ENCODE measurements at regions not wholly inside any gene's neighbourhood (a gene's known extent, or its start where the extent isn't known, plus 50 kb on each side); places are given as distances from the start of the nearest gene placed in this dataset.
"Not testable (repeated sequence)": the region's sequence is repeated elsewhere in the genome, so short reads cannot be mapped to it uniquely, and the experiment has no call there.

DNA sequence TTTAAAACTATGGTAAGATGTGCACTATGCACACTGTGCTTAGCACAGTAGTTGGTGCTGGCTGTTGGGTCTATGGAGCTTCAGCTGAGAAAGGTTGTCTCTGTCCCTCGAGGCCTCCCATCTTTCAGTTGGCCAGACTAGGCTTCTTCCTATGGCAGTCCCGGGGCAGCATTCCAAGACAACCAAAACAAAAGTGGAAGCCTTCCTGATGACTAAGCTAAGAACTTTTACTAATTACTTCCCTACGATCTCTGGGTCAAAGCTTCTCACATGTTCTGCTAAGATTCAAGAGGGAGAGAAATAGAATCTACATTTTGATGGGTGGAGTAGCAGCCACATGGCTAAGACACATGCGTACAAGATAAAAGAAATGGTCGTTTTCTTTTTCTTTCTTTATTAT, 342.8 kb downstream of the TUSC7 start (continued):
- TF ChIP-seq, protein P1, sequence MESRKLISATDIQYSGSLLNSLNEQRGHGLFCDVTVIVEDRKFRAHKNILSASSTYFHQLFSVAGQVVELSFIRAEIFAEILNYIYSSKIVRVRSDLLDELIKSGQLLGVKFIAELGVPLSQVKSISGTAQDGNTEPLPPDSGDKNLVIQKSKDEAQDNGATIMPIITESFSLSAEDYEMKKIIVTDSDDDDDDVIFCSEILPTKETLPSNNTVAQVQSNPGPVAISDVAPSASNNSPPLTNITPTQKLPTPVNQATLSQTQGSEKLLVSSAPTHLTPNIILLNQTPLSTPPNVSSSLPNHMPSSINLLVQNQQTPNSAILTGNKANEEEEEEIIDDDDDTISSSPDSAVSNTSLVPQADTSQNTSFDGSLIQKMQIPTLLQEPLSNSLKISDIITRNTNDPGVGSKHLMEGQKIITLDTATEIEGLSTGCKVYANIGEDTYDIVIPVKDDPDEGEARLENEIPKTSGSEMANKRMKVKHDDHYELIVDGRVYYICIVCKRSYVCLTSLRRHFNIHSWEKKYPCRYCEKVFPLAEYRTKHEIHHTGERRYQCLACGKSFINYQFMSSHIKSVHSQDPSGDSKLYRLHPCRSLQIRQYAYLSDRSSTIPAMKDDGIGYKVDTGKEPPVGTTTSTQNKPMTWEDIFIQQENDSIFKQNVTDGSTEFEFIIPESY (IDR thresholded peaks at IDR 0.05; ENCODE audit: borderline replicate concordance, low read depth): no peak

DNA sequence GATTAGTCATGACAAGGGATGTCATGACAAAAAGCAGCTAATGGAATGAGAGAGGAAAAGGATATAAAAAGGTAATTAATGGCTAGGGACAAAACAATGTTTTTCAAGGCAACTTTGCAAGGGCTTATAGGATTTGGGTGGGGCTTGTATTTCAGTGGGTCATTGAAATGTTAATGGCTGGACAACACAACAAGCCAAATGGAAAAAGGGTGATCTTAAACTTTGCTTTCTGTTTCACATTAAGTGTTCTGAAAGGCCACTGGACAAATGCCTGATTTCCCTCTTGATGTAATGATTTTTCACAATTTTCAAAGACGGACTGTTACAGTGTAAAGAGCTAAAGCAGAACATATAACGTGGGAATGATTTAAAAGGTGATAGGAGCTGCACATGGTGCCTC, 345.0 kb downstream of the TUSC7 start:
- DNase-seq: no peak
- Histone ChIP-seq H3K36me3 (replicated peaks in 1 of 2; ENCODE audit: control insufficient read depth in 1 of 2, insufficient read depth in 2 of 2, low read length in 1 of 2) (no peaks in the 10 kb centered on the region), H3K9me3 (no peaks in the 10 kb centered on the region), H3K27ac (ENCODE audit: low read depth in 2 of 2, low read length in 1 of 2) (no peak overlapping the region), H3K4me3 (ENCODE audit: low read depth in 2 of 2, low read length in 1 of 2) (no peak overlapping the region), H2AFZ (ENCODE audit: low read depth) (0 out of 2 replicates have a peak overlapping the region, but pooled peaks have one; percentile 40), H3K79me2 (ENCODE audit: insufficient read depth) (no peaks in the 10 kb centered on the region), H3K27me3 (ENCODE audit: insufficient read depth) (no peaks in the 10 kb centered on the region), H3K9ac (no peak overlapping the region), H3F3A (replicated peaks; ENCODE audit: insufficient read depth) (no peaks in the 10 kb centered on the region), H4K20me1 (ENCODE audit: insufficient read depth) (no peaks in the 10 kb centered on the region), H3K9me2 (no peaks in the 10 kb centered on the region), H3K4me2 (no peak overlapping the region), H3K4me1 (ENCODE audit: control insufficient read depth in 1 of 2, insufficient read depth in 2 of 2, low read depth in 1 of 2, low read length in 1 of 2) (peaks cover 0 to 4% of the 10 kb centered on the region in 2 experiments; a peak in 2 of 4 replicates)
- TF ChIP-seq EP300 (IDR thresholded peaks at IDR 0.05; ENCODE audit: borderline replicate concordance in 1 of 2, low read depth in 1 of 2, low read length in 1 of 2) (no peak), YY1 (IDR thresholded peaks at IDR 0.05; ENCODE audit: low read depth) (no peak), RAD21 (IDR thresholded peaks at IDR 0.05; ENCODE audit: low read length) (no peak), GATA2 (CRISPR knock-in tag; IDR thresholded peaks at IDR 0.05) (no peak), TAF1 (IDR thresholded peaks at IDR 0.05; ENCODE audit: borderline replicate concordance, low read depth, low read length) (no peak), MXI1 (IDR thresholded peaks at IDR 0.05; ENCODE audit: low read depth, low read length) (no peak)
- TF ChIP-seq, protein P2, sequence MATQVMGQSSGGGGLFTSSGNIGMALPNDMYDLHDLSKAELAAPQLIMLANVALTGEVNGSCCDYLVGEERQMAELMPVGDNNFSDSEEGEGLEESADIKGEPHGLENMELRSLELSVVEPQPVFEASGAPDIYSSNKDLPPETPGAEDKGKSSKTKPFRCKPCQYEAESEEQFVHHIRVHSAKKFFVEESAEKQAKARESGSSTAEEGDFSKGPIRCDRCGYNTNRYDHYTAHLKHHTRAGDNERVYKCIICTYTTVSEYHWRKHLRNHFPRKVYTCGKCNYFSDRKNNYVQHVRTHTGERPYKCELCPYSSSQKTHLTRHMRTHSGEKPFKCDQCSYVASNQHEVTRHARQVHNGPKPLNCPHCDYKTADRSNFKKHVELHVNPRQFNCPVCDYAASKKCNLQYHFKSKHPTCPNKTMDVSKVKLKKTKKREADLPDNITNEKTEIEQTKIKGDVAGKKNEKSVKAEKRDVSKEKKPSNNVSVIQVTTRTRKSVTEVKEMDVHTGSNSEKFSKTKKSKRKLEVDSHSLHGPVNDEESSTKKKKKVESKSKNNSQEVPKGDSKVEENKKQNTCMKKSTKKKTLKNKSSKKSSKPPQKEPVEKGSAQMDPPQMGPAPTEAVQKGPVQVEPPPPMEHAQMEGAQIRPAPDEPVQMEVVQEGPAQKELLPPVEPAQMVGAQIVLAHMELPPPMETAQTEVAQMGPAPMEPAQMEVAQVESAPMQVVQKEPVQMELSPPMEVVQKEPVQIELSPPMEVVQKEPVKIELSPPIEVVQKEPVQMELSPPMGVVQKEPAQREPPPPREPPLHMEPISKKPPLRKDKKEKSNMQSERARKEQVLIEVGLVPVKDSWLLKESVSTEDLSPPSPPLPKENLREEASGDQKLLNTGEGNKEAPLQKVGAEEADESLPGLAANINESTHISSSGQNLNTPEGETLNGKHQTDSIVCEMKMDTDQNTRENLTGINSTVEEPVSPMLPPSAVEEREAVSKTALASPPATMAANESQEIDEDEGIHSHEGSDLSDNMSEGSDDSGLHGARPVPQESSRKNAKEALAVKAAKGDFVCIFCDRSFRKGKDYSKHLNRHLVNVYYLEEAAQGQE (IDR thresholded peaks at IDR 0.05; ENCODE audit: low read depth, low read length): no peak
- TF ChIP-seq, protein P3, sequence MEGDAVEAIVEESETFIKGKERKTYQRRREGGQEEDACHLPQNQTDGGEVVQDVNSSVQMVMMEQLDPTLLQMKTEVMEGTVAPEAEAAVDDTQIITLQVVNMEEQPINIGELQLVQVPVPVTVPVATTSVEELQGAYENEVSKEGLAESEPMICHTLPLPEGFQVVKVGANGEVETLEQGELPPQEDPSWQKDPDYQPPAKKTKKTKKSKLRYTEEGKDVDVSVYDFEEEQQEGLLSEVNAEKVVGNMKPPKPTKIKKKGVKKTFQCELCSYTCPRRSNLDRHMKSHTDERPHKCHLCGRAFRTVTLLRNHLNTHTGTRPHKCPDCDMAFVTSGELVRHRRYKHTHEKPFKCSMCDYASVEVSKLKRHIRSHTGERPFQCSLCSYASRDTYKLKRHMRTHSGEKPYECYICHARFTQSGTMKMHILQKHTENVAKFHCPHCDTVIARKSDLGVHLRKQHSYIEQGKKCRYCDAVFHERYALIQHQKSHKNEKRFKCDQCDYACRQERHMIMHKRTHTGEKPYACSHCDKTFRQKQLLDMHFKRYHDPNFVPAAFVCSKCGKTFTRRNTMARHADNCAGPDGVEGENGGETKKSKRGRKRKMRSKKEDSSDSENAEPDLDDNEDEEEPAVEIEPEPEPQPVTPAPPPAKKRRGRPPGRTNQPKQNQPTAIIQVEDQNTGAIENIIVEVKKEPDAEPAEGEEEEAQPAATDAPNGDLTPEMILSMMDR (IDR thresholded peaks at IDR 0.05): no peak
- TF ChIP-seq, protein P4, sequence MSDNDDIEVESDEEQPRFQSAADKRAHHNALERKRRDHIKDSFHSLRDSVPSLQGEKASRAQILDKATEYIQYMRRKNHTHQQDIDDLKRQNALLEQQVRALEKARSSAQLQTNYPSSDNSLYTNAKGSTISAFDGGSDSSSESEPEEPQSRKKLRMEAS (IDR thresholded peaks at IDR 0.05; ENCODE audit: low read depth): no peak
- 84% methylated on average over 2 of the region's 2 CpGs for whole genome bisulfite sequencing (ENCODE audit: low lambda C conversion rate)
- POLR2A ChIA-PET: no interaction called here
- CTCF ChIA-PET: no interaction called here

DNA sequence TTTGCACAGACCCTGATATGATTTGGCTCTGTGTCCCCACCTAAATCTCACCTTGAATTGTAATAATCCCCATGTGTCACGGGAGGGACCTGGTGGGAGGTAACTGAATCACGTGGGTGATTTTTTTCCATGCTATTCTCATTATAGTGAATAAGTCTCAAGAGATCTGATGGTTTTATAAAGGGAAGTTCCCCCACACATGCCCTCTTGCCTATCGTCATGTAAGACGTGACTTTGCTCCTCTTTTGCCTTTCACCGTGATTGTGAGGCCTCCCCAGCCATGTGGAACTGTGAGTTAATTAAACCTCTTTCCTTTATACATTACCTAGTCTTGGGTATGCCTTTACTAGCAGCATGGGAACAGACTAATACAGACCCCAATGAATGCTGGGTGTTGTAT, 347.4 kb downstream of the TUSC7 start:
- H3K9me3 ChIP-seq; H3K4me1 ChIP-seq (ENCODE audit: control insufficient read depth in 1 of 2, insufficient read depth in 2 of 2, low read depth in 1 of 2, low read length in 1 of 2); H3K9ac ChIP-seq; H3K79me2 ChIP-seq (ENCODE audit: insufficient read depth); H3K4me3 ChIP-seq (ENCODE audit: low read depth in 2 of 2, low read length in 1 of 2); DNase-seq; H3K4me2 ChIP-seq; H3F3A ChIP-seq (replicated peaks; ENCODE audit: insufficient read depth); H4K20me1 ChIP-seq (ENCODE audit: insufficient read depth); H3K9me2 ChIP-seq; H2AFZ ChIP-seq (ENCODE audit: low read depth); H3K27me3 ChIP-seq (ENCODE audit: insufficient read depth); POLR2A ChIA-PET; H3K27ac ChIP-seq (ENCODE audit: low read depth in 2 of 2, low read length in 1 of 2); H3K36me3 ChIP-seq (replicated peaks in 1 of 2; ENCODE audit: control insufficient read depth in 1 of 2, insufficient read depth in 2 of 2, low read length in 1 of 2): not testable (repeated sequence)
- CTCF ChIA-PET: interaction anchor here (0.7 to 1.9 kb wide), 3 partner anchors 22 to 286 kb away, joined by 3 to 8 read pairs (median 5); no protein-coding TSS in a partner anchor
- WGBS (ENCODE audit: low lambda C conversion rate): 97% methylated on average over 5 of the region's 5 CpGs
